Thoracic aorta (tissue), 2 donors: ENCODE measurements at regions not wholly inside any gene's neighbourhood (a gene's known extent, or its start where the extent isn't known, plus 50 kb on each side); places are given as distances from the start of the nearest gene placed in this dataset.
"Not testable (repeated sequence)": the region's sequence is repeated elsewhere in the genome, so short reads cannot be mapped to it uniquely, and the experiment has no call there.

Experiments
- ATAC-seq: fragments of 150-250 bp; one replicate; pipeline ENCODE4 v1.8.0; 2017; ENCODE audit warnings: low read depth; ENCODE audit not compliant: insufficient number of reproducible peaks, low FRiP score
- DNase-seq: peaks from one replicate; pipeline ENCODE4 v3.0.0-alpha.2; 2020; ENCODE audit warnings: low spot score
- H3K27ac ChIP-seq, 2 donors: fragments of 200-600 bp; sonication (generic); 1 replicate in 1 of 2; 2 replicates in 1 of 2; pipeline ENCODE4 v1.5.1; 2016; ENCODE audit warnings: mild to moderate bottlenecking in 2 of 2, moderate library complexity in 2 of 2
- H3K27me3 ChIP-seq: fragments of 200-600 bp; sonication (generic); replicated peaks from 2 replicates; pipeline ENCODE4 v1.6.0; 2016; ENCODE audit warnings: mild to moderate bottlenecking; ENCODE audit not compliant: insufficient read depth
- H3K36me3 ChIP-seq: fragments of 200-600 bp; sonication (generic); one replicate; pipeline ENCODE4 v1.5.1; 2016
- H3K4me1 ChIP-seq, 2 donors: fragments of 200-600 bp; sonication (generic); 1 replicate in 1 of 2; 2 replicates in 1 of 2; pipeline versions ENCODE4 v1.5.1 to v1.6.0; 2016; ENCODE audit warnings: low read depth in 2 of 2, mild to moderate bottlenecking in 1 of 2; ENCODE audit not compliant: control insufficient read depth in 1 of 2
- H3K4me3 ChIP-seq: fragments of 200-600 bp; sonication (generic); 2 replicates; pipeline ENCODE4 v1.5.1; 2016; ENCODE audit warnings: mild to moderate bottlenecking
- H3K9me3 ChIP-seq: fragments of 200-600 bp; sonication (generic); 2 replicates; pipeline ENCODE4 v1.5.1; 2016
- TF ChIP-seq, protein P1 (sequence below): fragments of 200-600 bp; sonication (generic); IDR thresholded peaks from one replicate; pipeline ENCODE4 v1.5.1; 2019; ENCODE audit warnings: antibody characterized with exemption

DNA sequence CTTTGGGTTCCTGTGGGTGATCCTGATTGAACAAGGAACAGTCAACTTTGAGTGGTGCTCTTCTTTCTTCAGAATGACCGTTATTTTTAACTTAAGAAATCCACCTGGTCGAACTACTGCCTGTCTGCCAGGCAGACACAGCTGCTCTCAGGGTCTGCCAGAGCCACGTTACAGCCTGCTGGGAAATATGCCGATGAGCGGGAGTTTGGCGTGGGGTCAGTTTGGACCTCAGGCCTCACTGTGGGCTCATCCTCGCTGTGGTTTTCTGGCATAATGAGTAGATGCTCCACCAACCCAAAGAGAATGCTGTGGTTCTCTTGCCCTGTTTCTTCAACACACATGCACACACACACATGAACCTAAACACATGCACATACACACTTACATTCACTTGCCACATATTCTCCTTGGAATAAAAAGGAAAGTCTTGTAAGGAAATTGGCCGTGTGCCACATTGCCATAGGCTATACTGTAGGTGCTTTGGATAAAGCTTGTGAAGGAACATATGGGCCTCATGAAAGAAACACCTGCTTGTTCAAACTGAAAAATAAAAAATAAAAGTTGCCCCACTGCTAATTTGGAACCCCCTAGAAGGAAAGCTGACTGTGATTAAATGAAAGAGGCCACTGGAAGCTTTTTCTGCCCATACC, 598.7 kb upstream of the KLF12 start:
- Histone ChIP-seq H3K27ac (no peak overlapping the region), H3K36me3 (no peaks in the 10 kb centered on the region), H3K9me3 (no peaks in the 10 kb centered on the region), H3K27me3 (no peaks in the 10 kb centered on the region), H3K4me1 (no peaks in the 10 kb centered on the region), H3K4me3 (no peak overlapping the region)
- ATAC-seq (no peak), DNase-seq (no peak)
- TF ChIP-seq, protein P1, sequence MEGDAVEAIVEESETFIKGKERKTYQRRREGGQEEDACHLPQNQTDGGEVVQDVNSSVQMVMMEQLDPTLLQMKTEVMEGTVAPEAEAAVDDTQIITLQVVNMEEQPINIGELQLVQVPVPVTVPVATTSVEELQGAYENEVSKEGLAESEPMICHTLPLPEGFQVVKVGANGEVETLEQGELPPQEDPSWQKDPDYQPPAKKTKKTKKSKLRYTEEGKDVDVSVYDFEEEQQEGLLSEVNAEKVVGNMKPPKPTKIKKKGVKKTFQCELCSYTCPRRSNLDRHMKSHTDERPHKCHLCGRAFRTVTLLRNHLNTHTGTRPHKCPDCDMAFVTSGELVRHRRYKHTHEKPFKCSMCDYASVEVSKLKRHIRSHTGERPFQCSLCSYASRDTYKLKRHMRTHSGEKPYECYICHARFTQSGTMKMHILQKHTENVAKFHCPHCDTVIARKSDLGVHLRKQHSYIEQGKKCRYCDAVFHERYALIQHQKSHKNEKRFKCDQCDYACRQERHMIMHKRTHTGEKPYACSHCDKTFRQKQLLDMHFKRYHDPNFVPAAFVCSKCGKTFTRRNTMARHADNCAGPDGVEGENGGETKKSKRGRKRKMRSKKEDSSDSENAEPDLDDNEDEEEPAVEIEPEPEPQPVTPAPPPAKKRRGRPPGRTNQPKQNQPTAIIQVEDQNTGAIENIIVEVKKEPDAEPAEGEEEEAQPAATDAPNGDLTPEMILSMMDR = no peak

DNA sequence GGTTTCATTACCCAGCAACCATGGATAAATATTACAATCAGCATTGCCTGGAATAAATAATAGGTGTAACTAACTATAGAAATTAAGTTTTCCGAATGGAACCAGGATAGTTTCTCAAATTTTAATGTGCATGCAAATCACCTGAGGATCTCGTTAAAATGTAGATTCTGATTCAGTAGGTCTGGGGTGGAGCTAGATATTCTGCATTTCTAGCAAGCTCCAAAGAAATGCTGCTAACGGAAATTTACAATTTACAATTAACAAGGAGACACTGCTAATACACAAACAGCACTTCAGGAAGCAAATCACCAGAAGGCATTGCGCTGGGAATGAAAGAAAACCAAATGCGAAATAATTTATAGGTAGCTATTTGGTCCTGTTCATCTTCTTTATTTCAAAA, 597.5 kb upstream of the KLF12 start:
- TF ChIP-seq, protein P1 = no peak
- H3K27ac ChIP-seq = no peak overlapping the region
- DNase-seq (no peak), ATAC-seq (no peak)
- H3K9me3 ChIP-seq = no peaks in the 10 kb centered on the region
- no peak overlapping the region for H3K4me3 ChIP-seq
- no peaks in the 10 kb centered on the region for H3K36me3 ChIP-seq
- H3K27me3 ChIP-seq = no peaks in the 10 kb centered on the region
- H3K4me1 ChIP-seq = no peaks in the 10 kb centered on the region

DNA sequence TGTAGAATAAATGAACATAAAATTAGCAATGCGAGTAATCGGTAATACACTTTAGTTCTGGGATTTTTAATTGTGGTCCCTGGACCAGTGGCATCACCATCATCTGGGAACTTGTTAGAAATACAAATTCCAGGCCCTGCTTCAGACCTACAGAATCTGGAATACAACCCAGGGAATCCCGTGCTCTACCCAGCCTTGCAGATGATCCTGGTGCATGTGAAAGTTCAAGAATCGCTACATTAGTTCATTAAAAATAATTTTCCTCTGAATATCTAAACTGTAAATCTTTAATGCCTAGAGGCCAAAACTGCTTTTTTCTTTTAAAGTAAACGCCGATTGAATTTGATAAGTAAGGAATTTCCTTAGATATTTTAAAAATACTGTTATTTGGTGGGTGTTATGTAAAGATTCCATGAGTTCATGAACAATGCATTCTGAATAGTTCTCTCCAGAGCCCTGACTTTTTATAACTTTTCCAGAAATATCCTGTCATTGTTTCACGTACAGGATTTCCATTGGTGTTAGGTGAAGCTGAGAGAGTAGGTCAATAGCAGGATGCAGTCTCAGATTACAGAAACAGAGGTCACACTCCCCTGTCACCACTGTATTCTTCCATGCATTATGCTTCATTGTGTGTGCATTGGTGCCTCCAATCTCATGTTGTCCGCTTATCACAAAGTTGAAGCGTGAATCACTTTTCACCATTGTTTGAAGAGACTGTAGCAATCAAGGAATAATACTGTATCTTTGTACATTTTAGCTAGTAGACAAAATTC, 596.5 kb upstream of the KLF12 start:
- TF ChIP-seq, protein P1 = no peak
- no peaks in the 10 kb centered on the region for H3K9me3 ChIP-seq
- no peaks in the 10 kb centered on the region for H3K27me3 ChIP-seq
- no peak overlapping the region for H3K4me3 ChIP-seq
- H3K36me3 ChIP-seq = no peaks in the 10 kb centered on the region
- ATAC-seq = no peak
- H3K4me1 ChIP-seq = no peaks in the 10 kb centered on the region
- DNase-seq = no peak
- no peak overlapping the region for H3K27ac ChIP-seq

DNA sequence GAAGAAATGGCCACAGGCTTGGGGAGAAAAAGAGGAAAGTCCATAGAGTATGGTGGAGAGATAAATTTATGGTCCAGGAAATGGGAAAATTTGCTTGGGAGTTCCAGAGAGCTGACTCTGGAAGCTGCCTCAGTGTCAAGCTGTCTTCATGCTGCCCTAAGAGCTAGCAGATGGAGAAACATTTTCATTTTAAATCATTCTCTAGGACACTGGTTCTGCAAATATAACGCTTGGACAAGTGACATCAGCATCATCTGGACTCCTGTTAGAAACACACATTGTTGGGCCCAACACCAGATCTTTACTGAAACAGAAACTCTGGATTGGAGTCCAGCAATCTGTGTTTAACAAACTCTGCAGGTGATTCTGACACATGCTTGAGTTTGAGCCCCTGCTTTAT, 592.0 kb upstream of the KLF12 start:
- Histone ChIP-seq H3K9me3 (no peaks in the 10 kb centered on the region), H3K27ac (no peak overlapping the region), H3K4me3 (no peak overlapping the region), H3K27me3 (no peaks in the 10 kb centered on the region), H3K36me3 (no peaks in the 10 kb centered on the region), H3K4me1 (no peaks in the 10 kb centered on the region)
- TF ChIP-seq, protein P1 = no peak
- no peak for DNase-seq
- ATAC-seq = no peak

DNA sequence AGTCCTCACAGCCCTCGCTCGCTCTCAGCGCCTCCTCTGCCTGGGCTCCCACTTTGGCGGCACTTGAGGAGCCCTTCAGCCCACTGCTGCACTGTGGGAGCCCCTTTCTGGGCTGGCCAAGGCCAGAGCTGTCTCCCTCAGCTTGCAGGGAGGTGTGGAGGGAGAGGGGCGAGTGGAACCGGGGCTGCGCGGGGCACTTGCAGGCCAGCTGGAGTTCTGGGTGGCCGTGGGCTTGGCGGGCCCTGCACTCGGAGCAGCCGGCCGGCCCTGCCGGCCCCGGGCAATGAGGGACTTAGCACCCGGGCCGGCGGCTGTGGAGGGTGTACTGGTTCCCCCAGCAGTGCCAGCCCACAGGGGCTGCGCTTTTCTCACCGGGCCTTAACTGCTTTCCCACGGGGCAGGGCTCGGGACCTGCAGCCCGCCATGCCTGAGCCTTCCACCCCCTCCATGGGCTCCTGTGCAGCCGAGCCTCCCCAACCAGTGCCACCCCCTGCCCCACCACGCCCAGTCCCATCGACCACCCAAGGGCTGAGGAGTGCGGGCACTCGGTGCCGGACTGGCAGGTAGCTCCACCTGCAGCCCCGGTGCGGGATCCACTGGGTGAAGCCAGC, 584.1 kb upstream of the KLF12 start:
- H3K36me3 ChIP-seq, H3K27me3 ChIP-seq, ATAC-seq, H3K4me1 ChIP-seq, DNase-seq, H3K27ac ChIP-seq, H3K4me3 ChIP-seq, H3K9me3 ChIP-seq: not testable (repeated sequence)
